Erythroblast (primary cell): ENCODE measurements at regions not wholly inside any gene's neighbourhood (a gene's known extent, or its start where the extent isn't known, plus 50 kb on each side); places are given as distances from the start of the nearest gene placed in this dataset.

ENCODE experiments used
- DNase-seq, 2 experiments: peaks; one replicate each; lab custom pipeline; 2025; lab: John Stamatoyannopoulos, UW
- GATA1 ChIP-seq: IDR thresholded peaks from 2 replicates; pipeline ENCODE4 v1.6.1; 2011; ENCODE audit warnings: low read depth, mild to moderate bottlenecking, control low read depth, low read length, moderate library complexity
- POLR2A ChIP-seq: IDR thresholded peaks from 2 replicates; pipeline ENCODE4 v1.6.1; 2011; ENCODE audit warnings: mild to moderate bottlenecking, low read length

DNA sequence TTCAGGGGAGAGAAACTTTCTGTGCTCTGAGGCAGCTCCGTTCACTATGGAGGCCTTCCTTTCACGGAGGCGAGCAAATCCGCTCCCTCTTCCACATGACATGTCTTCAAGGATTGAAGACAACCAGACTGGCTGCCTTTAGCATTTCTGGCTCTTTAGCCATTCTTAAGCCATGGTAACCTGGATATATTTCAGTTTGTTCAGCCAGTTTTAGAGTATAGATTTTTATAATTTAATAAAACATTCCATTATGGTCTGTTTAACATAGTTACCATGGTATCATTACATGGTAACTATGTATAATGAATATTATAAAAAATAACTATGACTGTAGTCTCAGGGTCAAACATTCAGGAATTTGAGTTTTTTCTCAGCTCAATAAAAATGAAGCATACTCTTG lies 54.2 kb upstream of the NFIA start:
- no peak for DNase-seq
- TF ChIP-seq POLR2A (no peak), GATA1 (no peak)

DNA sequence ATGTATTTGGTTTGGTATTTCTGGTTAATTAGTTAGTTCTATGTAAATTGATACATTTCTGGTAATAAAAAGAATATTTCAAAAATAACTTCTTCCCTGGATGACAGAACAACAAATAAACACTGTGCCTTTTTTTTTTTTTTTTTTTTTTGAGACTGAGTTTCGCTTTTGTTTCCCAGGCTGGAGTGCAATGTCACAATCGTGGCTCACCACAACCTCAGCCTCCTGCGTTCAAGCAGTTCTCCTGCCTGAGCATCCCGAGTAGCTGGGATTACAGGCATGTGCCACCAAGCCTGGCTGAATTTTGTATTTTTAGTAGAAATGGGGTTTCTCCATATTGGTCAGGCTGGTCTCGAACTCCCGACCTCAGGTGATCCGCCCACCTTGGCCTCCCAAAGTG lies 64.3 kb upstream of the NFIA start:
- DNase-seq = peak in 1 of 2 experiments; percentile 55

DNA sequence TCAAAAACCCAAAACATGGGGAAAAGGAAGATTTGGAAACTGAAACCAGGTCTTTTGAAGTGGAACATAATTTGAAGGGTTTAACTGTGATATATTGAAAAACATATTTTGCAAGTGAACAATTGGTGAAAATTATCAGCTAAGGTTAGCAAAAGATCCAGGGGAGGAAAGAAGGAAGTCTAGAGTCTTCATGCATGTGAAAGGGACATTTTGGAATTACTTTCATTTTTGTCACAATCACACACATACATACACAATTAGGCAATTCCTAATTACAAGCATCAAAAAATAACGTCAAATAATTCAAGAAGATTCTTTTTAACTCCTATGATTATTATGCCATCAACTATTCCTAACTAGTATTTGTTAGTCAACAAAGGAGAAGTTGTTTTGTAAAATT lies 64.7 kb upstream of the NFIA start:
- no peak for TF ChIP-seq GATA1
- no peak for TF ChIP-seq POLR2A
- peak in 1 of 2 experiments; percentile 38 for DNase-seq

DNA sequence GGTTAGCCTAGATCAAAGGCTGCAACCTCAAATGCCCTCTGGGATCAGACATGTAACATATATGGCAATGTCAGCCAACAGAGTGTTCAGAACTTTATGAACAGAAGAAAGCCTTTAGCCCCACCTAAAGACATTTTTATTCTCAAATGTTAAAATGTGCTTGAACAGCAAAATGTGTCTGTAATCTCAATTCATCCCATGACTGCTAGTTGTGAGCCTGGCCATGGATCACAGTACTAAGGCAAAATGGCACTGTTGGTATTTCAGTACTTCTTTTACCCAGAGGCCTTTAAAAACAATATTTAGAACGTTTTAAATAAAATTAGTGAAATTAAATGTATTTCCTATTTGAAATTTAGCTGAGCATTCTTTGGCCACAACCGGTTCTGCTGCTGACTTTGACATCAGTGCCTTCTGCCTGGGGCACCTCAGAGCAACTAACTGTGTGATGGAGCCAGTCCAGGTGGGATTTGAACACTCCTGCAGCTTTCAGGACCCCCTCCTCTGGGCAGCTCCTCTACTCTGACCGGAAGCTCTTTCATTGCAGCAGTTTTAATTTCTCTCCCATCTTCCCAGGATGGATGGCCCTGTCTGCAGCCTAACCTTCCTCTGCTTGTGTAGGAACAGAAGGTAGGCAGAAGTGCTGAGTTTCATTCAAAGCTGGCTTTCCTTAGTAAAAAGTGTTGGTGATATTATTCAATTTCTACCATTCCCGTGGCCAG lies 68.3 kb upstream of the NFIA start:
- DNase-seq = peak in 1 of 2 experiments; percentile 42
- TF ChIP-seq GATA1 (no peak), POLR2A (no peak)

DNA sequence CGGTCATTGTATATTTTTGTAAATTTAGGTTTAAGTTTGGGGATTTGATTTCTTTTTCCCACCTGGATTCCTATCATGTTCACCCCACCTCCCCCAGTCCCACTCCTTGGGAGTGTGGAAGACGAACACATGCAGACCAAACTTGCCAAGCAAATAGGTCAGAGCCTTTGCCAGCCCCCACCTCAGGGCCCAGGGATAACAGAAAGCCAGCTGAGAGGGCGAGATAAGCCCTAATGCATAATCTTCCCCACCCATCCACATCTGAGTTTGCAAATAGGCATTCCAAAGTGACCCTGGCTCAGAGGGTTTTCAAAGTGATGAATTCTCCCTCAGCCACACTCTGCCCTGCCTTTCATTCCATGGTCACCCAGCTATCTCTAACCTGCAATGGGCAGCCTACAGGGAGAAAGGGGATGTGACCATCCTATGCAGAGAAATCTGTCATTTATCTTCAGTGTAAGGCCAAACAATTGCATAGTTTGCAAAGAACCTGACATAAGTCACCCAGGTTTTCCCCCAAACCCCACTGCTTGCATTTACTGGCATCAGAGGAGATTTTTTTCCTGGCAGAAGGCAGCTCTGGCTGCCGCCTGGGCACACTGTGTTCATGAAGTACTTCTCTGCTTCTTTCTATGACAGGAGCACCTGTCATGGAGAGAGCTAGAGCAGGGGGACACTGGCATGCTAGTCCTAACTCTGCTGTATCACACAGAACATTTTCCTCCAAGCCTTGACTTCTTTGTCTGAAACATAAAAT lies 69.0 kb upstream of the NFIA start:
- TF ChIP-seq GATA1 (peak; percentile 93), POLR2A (peak; percentile 33)
- peak; percentile 95 to 98 for DNase-seq

DNA sequence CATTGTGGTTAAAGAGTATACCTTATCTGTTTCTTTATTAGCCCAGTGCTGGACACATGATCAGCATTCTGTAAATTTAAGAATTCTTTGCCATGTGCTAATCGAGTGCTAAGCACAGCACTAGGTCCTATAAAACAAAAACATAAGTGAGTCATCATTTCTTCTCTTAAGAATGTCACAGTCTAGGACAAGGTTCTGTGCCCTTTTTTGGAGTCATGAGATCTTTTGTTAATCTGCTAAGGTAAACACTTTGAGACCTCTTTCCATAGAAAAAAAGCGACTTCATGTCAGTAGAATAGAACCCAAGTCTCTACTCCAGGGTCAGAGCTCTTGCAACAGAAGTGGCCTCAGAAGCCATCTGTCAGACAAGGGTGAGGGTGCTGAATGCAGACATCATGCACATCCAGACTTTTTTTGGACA lies 70.0 kb upstream of the NFIA start:
- DNase-seq = peak; percentile 66 to 73
- TF ChIP-seq GATA1 (no peak), POLR2A (no peak)

DNA sequence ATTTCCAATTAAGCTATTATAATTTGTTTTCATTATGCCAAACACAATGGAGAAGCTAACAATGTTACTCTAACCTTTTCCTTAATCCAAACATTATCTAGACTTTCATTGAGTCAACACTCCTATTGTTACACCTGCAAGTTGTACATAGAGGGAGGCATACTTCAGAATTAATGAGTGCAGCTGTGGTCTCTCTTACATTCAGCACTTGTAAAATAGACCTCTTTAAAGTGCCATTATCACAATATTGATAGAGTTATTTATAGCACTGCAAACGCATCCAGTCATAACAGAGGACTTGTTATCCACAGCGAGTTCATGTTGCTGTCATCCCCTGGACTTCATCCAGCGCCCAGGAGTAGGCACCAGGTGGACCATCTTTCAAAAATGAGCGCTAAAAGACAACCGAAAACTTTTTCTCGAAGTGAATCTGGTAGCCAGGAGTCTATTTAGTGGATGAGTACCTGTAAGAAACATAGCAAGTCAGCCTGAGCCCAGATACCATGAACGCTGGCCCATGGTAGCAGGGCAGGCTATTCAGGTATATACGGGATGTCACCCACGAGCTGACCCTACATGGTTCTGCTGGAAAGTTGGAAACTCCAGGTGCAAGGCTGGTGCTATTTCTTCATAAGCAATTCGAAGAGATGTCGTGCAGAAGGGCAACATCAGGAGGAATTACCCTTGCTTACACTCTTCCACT lies 70.6 kb upstream of the NFIA start:
- DNase-seq = peak in 1 of 2 experiments; percentile 49
- no peak for TF ChIP-seq GATA1
- no peak for TF ChIP-seq POLR2A

DNA sequence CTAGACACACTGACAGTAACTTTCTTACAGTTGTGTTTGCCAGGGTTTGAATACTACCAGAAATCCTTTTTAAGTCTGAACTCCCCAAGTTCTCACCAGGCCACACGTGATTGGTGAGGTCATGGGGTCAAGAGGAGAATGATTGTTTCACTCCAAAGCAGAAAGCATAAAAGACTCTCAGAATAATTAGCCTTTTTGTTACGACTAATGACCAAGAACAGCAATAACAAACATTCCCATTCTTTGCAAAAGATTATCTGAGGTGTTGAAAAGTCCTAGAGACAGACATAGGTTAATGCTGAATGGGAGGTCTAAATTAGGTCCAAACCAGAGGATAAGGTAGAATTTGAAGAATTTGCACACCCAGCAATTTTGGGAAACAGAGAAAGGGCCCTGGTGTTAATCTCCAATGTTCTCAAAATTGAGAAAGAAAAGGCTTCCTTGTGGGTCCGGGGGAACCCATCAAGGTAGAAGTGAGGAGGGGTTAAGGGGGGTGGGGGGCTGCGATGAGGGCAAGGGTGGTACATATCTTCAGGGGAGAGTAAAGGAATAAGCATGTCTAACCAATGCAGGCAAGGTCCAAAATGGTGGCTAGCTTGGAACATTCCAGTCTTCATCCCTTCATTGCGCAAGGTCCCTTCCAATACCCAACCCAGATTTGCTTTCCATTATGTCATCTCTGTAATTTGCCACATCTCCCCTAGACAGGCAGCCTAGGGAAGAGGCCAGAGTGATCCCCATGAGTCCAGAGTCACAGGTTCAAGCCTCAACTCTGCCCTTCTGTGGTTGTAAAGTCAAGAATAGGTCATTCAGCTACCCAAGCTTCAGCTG lies 74.6 kb upstream of the NFIA start:
- no peak for DNase-seq
- TF ChIP-seq GATA1 (no peak), POLR2A (no peak)

DNA sequence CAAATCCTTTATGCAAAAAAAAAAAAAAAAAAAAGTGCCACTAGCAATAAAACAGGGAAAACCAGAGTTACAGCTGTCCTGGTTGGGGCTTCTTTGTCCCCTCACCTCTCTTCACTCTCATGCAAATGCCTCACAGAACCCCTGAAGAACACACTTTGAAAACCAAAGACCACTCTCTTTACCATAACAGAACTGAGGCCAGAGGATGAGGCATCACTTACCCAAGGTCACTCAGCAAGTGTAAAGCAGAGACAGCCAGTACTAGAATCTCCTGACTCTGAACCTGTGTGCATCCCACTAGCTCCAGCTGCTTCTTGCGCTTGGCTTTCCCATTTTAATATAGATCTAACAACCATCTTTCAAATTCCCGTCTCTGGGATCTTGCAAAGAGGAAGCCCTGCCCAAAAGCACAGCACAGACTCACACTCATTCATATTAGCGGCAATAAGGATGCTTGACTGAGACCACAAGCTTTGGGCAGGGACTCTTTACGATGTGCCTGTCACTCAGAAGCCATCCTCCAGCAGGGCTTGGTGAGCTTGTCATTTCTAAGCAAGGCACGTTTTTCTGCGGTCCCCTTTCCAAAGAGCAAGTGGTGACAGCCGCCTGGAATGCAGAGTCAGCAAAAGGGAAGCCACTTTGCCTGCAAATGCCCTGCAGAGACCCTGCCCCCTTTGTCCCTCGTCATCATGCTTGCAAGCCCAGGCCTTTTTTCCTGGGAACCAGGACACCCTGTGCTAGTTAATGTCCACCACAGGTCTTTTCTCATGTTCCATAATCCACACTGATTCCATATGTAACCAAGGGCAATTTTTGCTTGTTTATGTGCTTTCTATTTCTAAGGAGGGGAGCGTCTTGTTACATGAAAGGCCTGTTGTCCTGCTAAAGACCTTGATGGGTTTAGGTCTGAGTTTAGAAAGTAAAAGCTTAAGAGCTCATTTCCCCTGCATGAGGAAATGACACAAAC lies 76.5 kb upstream of the NFIA start:
- TF ChIP-seq GATA1 (no peak), POLR2A (no peak)
- no peak for DNase-seq

DNA sequence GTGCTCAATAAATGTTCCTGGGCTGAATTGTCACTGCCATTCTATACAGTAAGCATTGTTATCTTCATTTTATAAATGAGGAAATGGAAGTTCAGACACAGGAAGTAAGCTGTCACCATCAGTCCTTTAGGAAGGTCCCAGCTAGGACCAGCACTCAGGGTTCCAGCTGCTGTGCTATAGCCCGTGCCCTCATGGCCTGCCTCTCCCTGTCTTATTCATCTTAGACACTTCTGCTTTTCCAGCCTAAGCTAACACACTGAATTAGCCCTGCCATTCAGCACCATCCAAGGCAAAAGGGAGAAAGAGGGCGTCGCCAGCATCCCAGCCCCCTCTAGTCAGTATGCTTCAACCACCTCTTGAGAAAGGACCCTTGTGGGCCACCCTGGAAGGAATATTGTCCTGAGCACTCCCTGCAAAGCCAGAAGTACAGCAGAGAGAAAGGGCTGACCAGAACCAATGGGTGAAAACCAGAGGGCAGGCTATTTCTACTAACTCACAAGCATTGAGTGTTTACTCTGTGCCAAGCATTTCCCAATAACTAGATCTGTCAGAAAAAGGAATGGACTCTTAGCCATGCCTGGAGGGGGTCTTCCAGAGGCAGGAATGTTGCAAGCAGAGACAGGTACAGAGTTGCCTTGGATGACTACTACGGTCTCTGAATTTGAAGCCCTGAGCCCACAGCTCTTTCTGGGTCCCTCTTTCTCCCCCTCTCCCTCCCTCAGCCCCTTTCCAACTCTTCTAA lies 77.9 kb upstream of the NFIA start:
- TF ChIP-seq POLR2A (no peak), GATA1 (no peak)
- DNase-seq = no peak

DNA sequence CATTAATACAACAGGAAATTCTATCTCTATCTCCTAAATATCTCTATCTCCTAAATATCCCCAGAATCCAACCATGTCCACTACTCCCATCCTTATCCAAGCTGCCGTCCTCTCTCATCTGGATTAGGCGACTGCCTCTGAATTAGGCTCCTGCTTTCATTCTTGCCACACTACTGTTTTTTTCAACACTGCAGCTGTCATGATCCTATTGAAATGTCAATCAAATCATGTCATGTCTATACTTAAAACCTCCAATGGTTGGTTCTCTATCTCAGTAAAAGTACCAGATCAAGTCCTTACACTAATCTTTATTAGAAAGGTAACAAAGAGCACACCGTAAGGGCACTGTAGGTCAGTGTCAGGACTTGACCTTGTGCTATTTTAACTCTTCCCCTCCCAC lies 82.0 kb upstream of the NFIA start:
- no peak for TF ChIP-seq GATA1
- DNase-seq = no peak

DNA sequence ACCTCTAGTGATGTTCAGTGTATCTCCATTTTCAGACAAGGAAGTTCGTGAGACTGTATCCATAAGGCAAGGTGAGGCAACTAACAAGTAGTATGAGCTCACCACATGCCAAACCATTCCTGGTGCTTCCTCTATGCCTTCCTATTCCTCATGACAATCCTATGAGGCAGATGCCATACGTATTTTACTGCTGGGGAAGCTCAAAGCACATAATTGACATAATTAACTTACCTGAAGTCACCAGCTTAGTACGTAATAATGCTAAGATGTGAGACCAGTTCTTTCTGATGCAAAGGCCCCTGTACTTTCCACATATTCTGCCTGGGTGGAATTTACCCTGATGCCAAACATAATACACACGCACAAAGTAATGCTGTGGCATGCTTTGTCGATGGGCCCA lies 83.6 kb upstream of the NFIA start:
- DNase-seq = no peak
- TF ChIP-seq POLR2A = no peak
- TF ChIP-seq GATA1 = no peak
